RWPE2 (cell line): ENCODE measurements at regions not wholly inside any gene's neighbourhood (a gene's known extent, or its start where the extent isn't known, plus 50 kb on each side); places are given as distances from the start of the nearest gene placed in this dataset.

Experiments
- ATAC-seq: fragments of 200-7000 bp; cut with Tn5 transposase; 3 replicates; pipeline ENCODE4 v1.9.1; 2021; ENCODE audit warnings: low read depth
- DNase-seq: peaks from one replicate; pipeline ENCODE4 v3.0.0-alpha.2; 2020; ENCODE audit warnings: low spot score
- H3K27ac ChIP-seq: fragments of 450-650 bp; 2 replicates; pipeline ENCODE4 v1.5.1; 2017; ENCODE audit warnings: mild to moderate bottlenecking; ENCODE audit not compliant: poor library complexity, severe bottlenecking
- H3K27me3 ChIP-seq: fragments of 250-450 bp; sonication (Bioruptor Pico); 2 replicates; pipeline ENCODE4 v1.5.1; 2021; ENCODE audit warnings: mild to moderate bottlenecking, moderate library complexity; ENCODE audit not compliant: insufficient read depth, poor library complexity, severe bottlenecking
- H3K36me3 ChIP-seq: fragments of 250-450 bp; sonication (Bioruptor Pico); 2 replicates; pipeline ENCODE4 v1.5.1; 2020; ENCODE audit warnings: low read depth, mild to moderate bottlenecking, moderate library complexity
- H3K4me1 ChIP-seq: fragments of 250-450 bp; sonication (Bioruptor Pico); 2 replicates; pipeline ENCODE4 v1.5.1; 2021; ENCODE audit warnings: mild to moderate bottlenecking, moderate library complexity; ENCODE audit not compliant: insufficient read depth, poor library complexity, severe bottlenecking
- H3K4me3 ChIP-seq: fragments of 250-450 bp; sonication (Bioruptor Pico); 2 replicates; pipeline ENCODE4 v1.5.1; 2021; ENCODE audit warnings: mild to moderate bottlenecking, moderate library complexity; ENCODE audit not compliant: severe bottlenecking
- H3K9me3 ChIP-seq: fragments of 250-450 bp; sonication (Bioruptor Pico); 2 replicates; pipeline ENCODE4 v1.5.1; 2021; ENCODE audit warnings: mild to moderate bottlenecking, moderate library complexity; ENCODE audit not compliant: severe bottlenecking
- TF ChIP-seq, protein P1 (sequence below): fragments of 450-650 bp; IDR thresholded peaks from one replicate; pipeline ENCODE4 v1.5.1; 2017; ENCODE audit warnings: mild to moderate bottlenecking, moderate library complexity; ENCODE audit not compliant: poor library complexity, severe bottlenecking

DNA sequence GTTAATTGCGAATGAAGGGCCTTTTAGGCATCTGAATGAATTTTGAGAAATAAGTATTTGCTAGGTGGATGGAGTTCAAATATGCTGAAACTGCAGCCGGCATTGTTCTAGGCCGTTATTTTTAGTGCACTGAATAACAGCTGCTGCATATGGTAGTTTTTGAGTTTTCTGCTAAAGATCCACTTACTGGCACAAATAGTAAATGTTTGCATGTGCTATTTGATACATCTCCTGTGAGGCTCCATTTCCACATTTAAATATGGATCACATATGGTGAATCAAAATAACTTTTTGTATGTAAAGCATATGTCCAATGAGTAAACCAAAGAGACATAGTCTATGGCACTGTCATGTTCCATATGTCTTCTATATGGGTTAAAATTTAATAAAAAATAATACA, 56.7 kb upstream of the CNTN4 start:
- Histone ChIP-seq H3K36me3 (no peaks in the 10 kb centered on the region), H3K27me3 (no peaks in the 10 kb centered on the region), H3K9me3 (peaks cover 1% of the 10 kb centered on the region), H3K27ac (no peak overlapping the region), H3K4me3 (no peak overlapping the region), H3K4me1 (no peaks in the 10 kb centered on the region)
- TF ChIP-seq, protein P1, sequence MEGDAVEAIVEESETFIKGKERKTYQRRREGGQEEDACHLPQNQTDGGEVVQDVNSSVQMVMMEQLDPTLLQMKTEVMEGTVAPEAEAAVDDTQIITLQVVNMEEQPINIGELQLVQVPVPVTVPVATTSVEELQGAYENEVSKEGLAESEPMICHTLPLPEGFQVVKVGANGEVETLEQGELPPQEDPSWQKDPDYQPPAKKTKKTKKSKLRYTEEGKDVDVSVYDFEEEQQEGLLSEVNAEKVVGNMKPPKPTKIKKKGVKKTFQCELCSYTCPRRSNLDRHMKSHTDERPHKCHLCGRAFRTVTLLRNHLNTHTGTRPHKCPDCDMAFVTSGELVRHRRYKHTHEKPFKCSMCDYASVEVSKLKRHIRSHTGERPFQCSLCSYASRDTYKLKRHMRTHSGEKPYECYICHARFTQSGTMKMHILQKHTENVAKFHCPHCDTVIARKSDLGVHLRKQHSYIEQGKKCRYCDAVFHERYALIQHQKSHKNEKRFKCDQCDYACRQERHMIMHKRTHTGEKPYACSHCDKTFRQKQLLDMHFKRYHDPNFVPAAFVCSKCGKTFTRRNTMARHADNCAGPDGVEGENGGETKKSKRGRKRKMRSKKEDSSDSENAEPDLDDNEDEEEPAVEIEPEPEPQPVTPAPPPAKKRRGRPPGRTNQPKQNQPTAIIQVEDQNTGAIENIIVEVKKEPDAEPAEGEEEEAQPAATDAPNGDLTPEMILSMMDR = no peak
- ATAC-seq (no peak), DNase-seq (no peak)
